Neural cell (in vitro differentiated cells): ENCODE measurements at regions not wholly inside any gene's neighbourhood (a gene's known extent, or its start where the extent isn't known, plus 50 kb on each side); places are given as distances from the start of the nearest gene placed in this dataset.

Experiments
- CTCF ChIP-seq: fragments of 450-650 bp; IDR thresholded peaks from 2 replicates; pipeline ENCODE4 v1.5.1; 2014; ENCODE audit warnings: antibody characterized with exemption, mild to moderate bottlenecking, moderate library complexity; ENCODE audit not compliant: poor library complexity, severe bottlenecking
- EZH2 ChIP-seq: fragments of 200-600, 300-800 bp; shearing (Covaris generic), sonication (generic); IDR thresholded peaks from 2 replicates; pipeline ENCODE4 v1.6.1; 2014; ENCODE audit warnings: antibody characterized with exemption, low read length, borderline replicate concordance, mild to moderate bottlenecking; ENCODE audit not compliant: insufficient read depth, poor library complexity, severe bottlenecking
- POLR2AphosphoS5 ChIP-seq: IDR thresholded peaks from 2 replicates; pipeline ENCODE4 v1.6.1; 2012
- RAD21 ChIP-seq: fragments of 450-650 bp; conservative IDR thresholded peaks from 2 replicates; pipeline ENCODE4 v1.6.1; 2014; ENCODE audit warnings: antibody characterized with exemption, mild to moderate bottlenecking, moderate library complexity
- REST ChIP-seq: IDR thresholded peaks from 2 replicates; pipeline ENCODE4 v1.6.1; 2012; ENCODE audit warnings: borderline replicate concordance
- SMC3 ChIP-seq: fragments of 450-650 bp; conservative IDR thresholded peaks from 2 replicates; pipeline ENCODE4 v1.6.1; 2014; ENCODE audit warnings: antibody characterized with exemption, mild to moderate bottlenecking, moderate library complexity; ENCODE audit not compliant: poor library complexity

GRCh38 chr11:44475114-44475686 is 90.3 kb upstream of the CD82 start:
- no peak for TF ChIP-seq CTCF
- no peak for TF ChIP-seq EZH2
- no peak for TF ChIP-seq POLR2AphosphoS5
- TF ChIP-seq RAD21 = no peak
- TF ChIP-seq SMC3 = no peak
- no peak for TF ChIP-seq REST
